ENCODE measurements at regions not wholly inside any gene's neighbourhood (a gene's known extent, or its start where the extent isn't known, plus 50 kb on each side); places are given as distances from the start of the nearest gene placed in this dataset.

DNA sequence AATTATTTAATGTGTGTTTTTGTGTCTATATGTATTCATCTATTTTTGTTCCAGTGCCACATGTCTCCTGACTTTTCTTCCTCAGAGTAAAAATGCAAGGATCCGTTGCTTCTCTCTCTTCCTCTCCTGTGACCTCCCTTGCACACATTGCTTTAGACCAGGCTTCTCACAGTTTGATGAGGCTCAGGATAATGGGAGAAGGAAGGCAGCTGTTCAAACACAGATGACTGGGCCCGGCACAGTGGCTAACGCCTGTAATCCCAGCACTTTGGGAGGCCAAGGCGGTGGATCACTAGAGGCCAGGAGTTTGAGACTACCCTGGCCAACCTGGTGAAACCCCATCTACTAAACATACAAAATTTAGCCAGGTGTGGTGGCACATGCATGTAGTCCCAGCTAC is 241.9 kb downstream of the SAMD5 start:
- Mint-ChIP-seq H3K36me3 (no peaks in the 10 kb centered on the region), H3K27ac (no peak overlapping the region), H3K9me3 (peaks cover 4% of the 10 kb centered on the region), H3K27me3 (no peaks in the 10 kb centered on the region), H3K4me3 (no peak overlapping the region), H3K4me1 (no peaks in the 10 kb centered on the region)
- DNase-seq, result no peak

GRCh38 chr6:147751232-147751631 is 242.7 kb downstream of the SAMD5 start:
- Mint-ChIP-seq H3K4me3 (no peak overlapping the region), H3K4me1 (no peaks in the 10 kb centered on the region), H3K27me3 (no peaks in the 10 kb centered on the region), H3K9me3 (peaks cover 4% of the 10 kb centered on the region), H3K27ac (no peak overlapping the region), H3K36me3 (no peaks in the 10 kb centered on the region)
- no peak for DNase-seq

- no peaks in the 10 kb centered on the region for H3K36me3 Mint-ChIP-seq
- no peak overlapping the region for H3K27ac Mint-ChIP-seq
- DNase-seq, result no peak
- H3K27me3 Mint-ChIP-seq, result no peaks in the 10 kb centered on the region
- peaks cover 4% of the 10 kb centered on the region for H3K9me3 Mint-ChIP-seq
- H3K4me3 Mint-ChIP-seq, result no peak overlapping the region
- no peaks in the 10 kb centered on the region for H3K4me1 Mint-ChIP-seq
Measured at GRCh38 chr6:147752689-147753403, 244.4 kb downstream of the SAMD5 start.

DNA sequence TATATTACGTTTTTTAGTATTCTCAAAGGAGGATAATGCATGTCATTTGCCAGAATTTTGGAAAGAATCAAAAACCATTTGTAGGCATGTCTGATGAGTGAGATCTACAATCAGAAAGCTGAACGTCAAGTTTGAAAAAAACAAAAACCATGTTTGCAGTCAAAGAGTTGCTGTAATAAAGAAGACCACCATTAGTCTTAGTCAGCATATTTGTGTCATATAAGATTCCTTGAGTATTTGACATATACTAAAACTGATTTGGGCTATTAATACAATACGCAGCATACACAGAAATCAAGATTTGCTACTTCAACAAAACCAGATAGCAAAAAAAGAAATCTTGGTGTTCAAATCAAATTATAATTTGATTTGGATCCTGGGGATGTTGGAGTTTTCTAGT is 247.5 kb downstream of the SAMD5 start:
- Mint-ChIP-seq H3K9me3 (peaks cover 4% of the 10 kb centered on the region), H3K4me3 (no peak overlapping the region), H3K27ac (no peak overlapping the region), H3K36me3 (no peaks in the 10 kb centered on the region), H3K27me3 (no peaks in the 10 kb centered on the region), H3K4me1 (no peaks in the 10 kb centered on the region)
- no peak for DNase-seq

DNA sequence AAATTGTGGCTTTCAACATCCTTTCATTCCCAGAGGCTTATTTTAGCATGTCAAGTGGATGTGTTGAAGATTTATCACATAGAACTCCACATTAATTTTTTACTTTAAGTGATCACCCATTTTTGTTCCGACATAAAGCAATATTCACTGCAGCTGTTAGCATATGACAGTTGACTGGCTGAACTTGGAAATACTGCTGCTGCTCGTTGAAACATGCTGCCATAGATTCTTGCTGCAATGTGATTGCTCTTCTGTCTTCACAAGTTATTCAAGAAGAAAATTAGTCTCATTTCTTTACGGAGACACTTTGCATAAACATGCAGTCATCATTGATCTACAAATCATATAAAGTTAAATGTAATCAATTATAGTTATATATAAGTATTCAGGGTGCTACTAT is 248.4 kb downstream of the SAMD5 start:
- no peak for DNase-seq
- H3K27ac Mint-ChIP-seq, result no peak overlapping the region
- no peaks in the 10 kb centered on the region for H3K27me3 Mint-ChIP-seq

GRCh38 chr6:147757291-147757690 is 248.8 kb downstream of the SAMD5 start:
- no peak for DNase-seq
- Mint-ChIP-seq H3K27ac (no peak overlapping the region), H3K9me3 (peaks cover 4% of the 10 kb centered on the region), H3K36me3 (no peaks in the 10 kb centered on the region), H3K27me3 (no peaks in the 10 kb centered on the region), H3K4me1 (no peaks in the 10 kb centered on the region), H3K4me3 (no peak overlapping the region)

More for the DNA sequence above, 248.4 kb downstream of the SAMD5 start:
- Mint-ChIP-seq H3K36me3 (no peaks in the 10 kb centered on the region), H3K4me3 (no peak overlapping the region), H3K9me3 (peaks cover 4% of the 10 kb centered on the region), H3K4me1 (no peaks in the 10 kb centered on the region)

DNA sequence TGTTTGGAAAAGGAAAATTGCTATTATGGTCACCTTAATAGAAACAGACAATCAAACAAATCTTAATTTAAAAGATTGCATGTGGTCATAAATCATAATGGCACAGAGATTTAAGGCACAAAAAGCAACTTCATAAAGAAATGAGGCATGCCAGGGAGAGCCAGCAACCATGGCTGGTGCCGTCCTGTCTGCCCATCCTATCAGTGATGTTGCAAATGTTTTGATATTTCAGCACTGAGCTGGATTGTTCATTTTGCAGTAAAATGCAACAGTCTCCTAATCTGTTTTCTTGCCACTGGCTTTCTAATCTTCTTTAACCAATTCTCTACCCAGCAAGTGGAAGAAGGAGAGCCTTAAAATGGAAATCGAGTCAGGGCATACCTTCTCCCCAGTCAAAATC is 249.8 kb downstream of the SAMD5 start:
- H3K27me3 Mint-ChIP-seq, result no peaks in the 10 kb centered on the region
- H3K4me3 Mint-ChIP-seq, result no peak overlapping the region
- H3K27ac Mint-ChIP-seq, result no peak overlapping the region
- peaks cover 4% of the 10 kb centered on the region for H3K9me3 Mint-ChIP-seq
- DNase-seq, result no peak
- no peaks in the 10 kb centered on the region for H3K36me3 Mint-ChIP-seq
- no peaks in the 10 kb centered on the region for H3K4me1 Mint-ChIP-seq

DNA sequence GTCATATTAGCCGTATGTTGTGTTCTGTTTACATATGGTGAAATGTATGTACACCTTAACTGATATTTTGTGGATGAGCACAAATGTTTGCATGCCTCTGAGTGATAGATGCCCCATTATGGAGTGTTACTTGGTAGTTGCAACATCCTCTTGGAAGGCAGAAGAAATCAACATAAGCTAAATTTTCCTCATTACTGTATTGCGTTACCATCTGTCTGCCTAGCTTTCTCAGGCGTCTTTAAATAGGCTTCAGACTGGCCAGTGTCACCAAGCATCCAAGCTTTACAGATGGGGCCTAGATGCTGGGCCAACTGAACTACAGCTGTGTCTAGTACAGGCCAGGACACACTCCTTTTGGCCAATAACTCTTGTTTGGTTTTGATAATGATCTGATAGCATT is 250.6 kb downstream of the SAMD5 start:
- Mint-ChIP-seq H3K9me3 (no peaks in the 10 kb centered on the region), H3K27me3 (no peaks in the 10 kb centered on the region), H3K27ac (no peak overlapping the region), H3K4me1 (no peaks in the 10 kb centered on the region), H3K4me3 (no peak overlapping the region), H3K36me3 (no peaks in the 10 kb centered on the region)
- DNase-seq, result no peak

- H3K27me3 Mint-ChIP-seq, result no peaks in the 10 kb centered on the region
- no peaks in the 10 kb centered on the region for H3K36me3 Mint-ChIP-seq
- H3K27ac Mint-ChIP-seq, result no peak overlapping the region
- no peaks in the 10 kb centered on the region for H3K4me1 Mint-ChIP-seq
- no peak for DNase-seq
- H3K4me3 Mint-ChIP-seq, result no peak overlapping the region
- no peaks in the 10 kb centered on the region for H3K9me3 Mint-ChIP-seq
Measured at GRCh38 chr6:147759536-147759935, 251.0 kb downstream of the SAMD5 start.

- H3K4me1 Mint-ChIP-seq, result no peaks in the 10 kb centered on the region
Measured at GRCh38 chr6:147765541-147765940, 257.1 kb downstream of the SAMD5 start.

DNA sequence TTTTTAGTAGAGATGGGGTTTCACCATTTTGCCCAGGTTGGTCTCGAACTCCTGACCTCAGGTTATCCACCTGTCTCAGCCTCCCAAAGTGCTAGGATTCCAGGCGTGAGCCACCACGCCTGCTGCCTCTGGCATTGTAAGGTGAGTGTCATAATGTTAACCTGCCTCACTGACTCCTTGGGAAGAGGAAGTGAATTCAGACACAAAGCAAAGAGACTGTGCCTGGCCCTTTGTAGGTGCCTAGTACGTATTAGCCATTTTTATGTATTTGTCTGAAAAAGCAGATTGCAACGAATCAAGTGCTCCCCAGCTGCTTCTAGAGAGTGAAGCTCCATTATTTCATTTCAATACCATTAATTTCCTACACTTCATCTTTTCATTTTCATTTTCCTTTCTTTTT is 260.5 kb downstream of the SAMD5 start:
- no peak for DNase-seq
- Mint-ChIP-seq H3K9me3 (no peaks in the 10 kb centered on the region), H3K4me1 (no peaks in the 10 kb centered on the region), H3K4me3 (no peak overlapping the region), H3K36me3 (no peaks in the 10 kb centered on the region), H3K27me3 (no peaks in the 10 kb centered on the region), H3K27ac (no peak overlapping the region)

More at GRCh38 chr6:147765541-147765940, 257.1 kb downstream of the SAMD5 start:
- H3K9me3 Mint-ChIP-seq, result no peaks in the 10 kb centered on the region
- no peak overlapping the region for H3K27ac Mint-ChIP-seq
- no peak for DNase-seq
- H3K36me3 Mint-ChIP-seq, result no peaks in the 10 kb centered on the region
- no peaks in the 10 kb centered on the region for H3K27me3 Mint-ChIP-seq
- H3K4me3 Mint-ChIP-seq, result no peak overlapping the region

- H3K36me3 Mint-ChIP-seq, result no peaks in the 10 kb centered on the region
- H3K4me3 Mint-ChIP-seq, result no peak overlapping the region
- no peaks in the 10 kb centered on the region for H3K9me3 Mint-ChIP-seq
- DNase-seq, result no peak
- H3K27me3 Mint-ChIP-seq, result no peaks in the 10 kb centered on the region
- H3K27ac Mint-ChIP-seq, result no peak overlapping the region
- no peaks in the 10 kb centered on the region for H3K4me1 Mint-ChIP-seq
Measured at GRCh38 chr6:147769496-147770087, 261.1 kb downstream of the SAMD5 start.

DNA sequence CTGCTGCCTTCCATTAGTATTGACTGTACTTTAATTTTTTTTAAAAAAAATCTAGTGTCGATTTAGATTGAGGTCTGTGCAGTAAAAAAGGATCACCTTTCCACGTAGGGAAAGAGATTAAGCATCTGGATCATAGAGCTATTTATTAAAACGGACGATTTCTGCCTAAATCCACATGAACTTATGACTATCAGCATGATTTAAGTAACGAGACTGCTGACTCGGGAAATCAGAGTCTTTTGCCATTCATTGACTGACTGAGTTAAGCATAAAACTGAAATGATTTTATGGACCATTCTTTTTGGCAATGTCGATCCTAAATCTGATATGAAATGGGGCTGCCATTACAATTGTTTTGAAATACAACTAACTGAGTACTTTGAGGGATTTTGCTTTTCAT is 261.7 kb downstream of the SAMD5 start:
- Mint-ChIP-seq H3K4me3 (no peak overlapping the region), H3K27me3 (no peaks in the 10 kb centered on the region), H3K9me3 (no peaks in the 10 kb centered on the region), H3K36me3 (no peaks in the 10 kb centered on the region), H3K27ac (no peak overlapping the region), H3K4me1 (no peaks in the 10 kb centered on the region)
- no peak for DNase-seq

- H3K27ac Mint-ChIP-seq, result no peak overlapping the region
- H3K27me3 Mint-ChIP-seq, result no peaks in the 10 kb centered on the region
- no peaks in the 10 kb centered on the region for H3K36me3 Mint-ChIP-seq
- H3K9me3 Mint-ChIP-seq, result no peaks in the 10 kb centered on the region
- DNase-seq, result no peak
- no peaks in the 10 kb centered on the region for H3K4me1 Mint-ChIP-seq
- H3K4me3 Mint-ChIP-seq, result no peak overlapping the region
Measured at GRCh38 chr6:147772724-147773123, 264.2 kb downstream of the SAMD5 start.

GRCh38 chr6:147774856-147775255 is 266.4 kb downstream of the SAMD5 start:
- Mint-ChIP-seq H3K4me3 (no peak overlapping the region), H3K27ac (no peak overlapping the region), H3K27me3 (no peaks in the 10 kb centered on the region), H3K9me3 (no peaks in the 10 kb centered on the region), H3K36me3 (no peaks in the 10 kb centered on the region), H3K4me1 (no peaks in the 10 kb centered on the region)
- DNase-seq, result no peak

- no peaks in the 10 kb centered on the region for H3K9me3 Mint-ChIP-seq
- no peak for DNase-seq
- H3K36me3 Mint-ChIP-seq, result no peaks in the 10 kb centered on the region
- no peak overlapping the region for H3K4me3 Mint-ChIP-seq
- no peaks in the 10 kb centered on the region for H3K27me3 Mint-ChIP-seq
- no peaks in the 10 kb centered on the region for H3K4me1 Mint-ChIP-seq
- H3K27ac Mint-ChIP-seq, result no peak overlapping the region
Measured at GRCh38 chr6:147776631-147777213, 268.2 kb downstream of the SAMD5 start.
